Kidney (tissue), 13 donors: ENCODE measurements at regions not wholly inside any gene's neighbourhood (a gene's known extent, or its start where the extent isn't known, plus 50 kb on each side); places are given as distances from the start of the nearest gene placed in this dataset.

ENCODE experiments used
- DNase-seq, 5 donors: peaks; one replicate each; pipeline ENCODE4 v3.0.0-alpha.2; 2013 to 2020
- FAIRE-seq: peaks from 2 replicates; lab custom pipeline; 2012; peaks lifted over from hg19 to GRCh38; lab: Jason Lieb, UNC
- H3K27ac ChIP-seq, 2 donors: one replicate each; pipeline ENCODE4 v1.7.0; 2013; ENCODE audit warnings: low read depth in 2 of 2, low read length in 2 of 2, inconsistent platforms in 1 of 2
- H3K27me3 ChIP-seq: one replicate; pipeline ENCODE4 v1.7.1; 2013; ENCODE audit warnings: low read length, inconsistent platforms; ENCODE audit not compliant: control insufficient read depth, insufficient read depth
- H3K36me3 ChIP-seq, 3 donors: one replicate each; pipeline versions ENCODE4 v1.7.0 to v1.7.1; 2013; ENCODE audit warnings: low read length in 3 of 3, control low read depth in 1 of 3, inconsistent platforms in 1 of 3; ENCODE audit not compliant: insufficient read depth in 3 of 3, control insufficient read depth in 2 of 3
- H3K4me1 ChIP-seq, 3 donors: one replicate each; pipeline versions ENCODE4 v1.7.0 to v1.7.1; 2013; ENCODE audit warnings: low read length in 3 of 3, inconsistent platforms in 1 of 3, low read depth in 1 of 3; ENCODE audit not compliant: control insufficient read depth in 2 of 3, insufficient read depth in 2 of 3
- H3K4me3 ChIP-seq, 3 donors: one replicate each; pipeline versions ENCODE4 v1.7.0 to v1.8.1; 2013; ENCODE audit warnings: low read length in 3 of 3, control low read depth in 1 of 3, inconsistent platforms in 1 of 3
- H3K9ac ChIP-seq, 3 donors: one replicate each; pipeline versions ENCODE4 v1.7.0 to v1.7.1; 2013; ENCODE audit warnings: low read length in 3 of 3, control low read depth in 1 of 3, inconsistent platforms in 1 of 3
- H3K9me3 ChIP-seq, 3 donors: one replicate each; pipeline versions ENCODE4 v1.7.0 to v1.7.1; 2013; ENCODE audit warnings: low read length in 3 of 3, control low read depth in 1 of 3, inconsistent platforms in 1 of 3; ENCODE audit not compliant: control insufficient read depth in 2 of 3, insufficient read depth in 1 of 3
- intact Hi-C: fragments of 100-400 bp; cut with DNase I; formaldehyde crosslinking; loops from one replicate; pipeline ENCODE4 v1.11.1; 2022
- TF ChIP-seq, protein P1 (sequence below): IDR thresholded peaks from 3 replicates; pipeline ENCODE4 v1.5.1; 2012; ENCODE audit warnings: mild to moderate bottlenecking, moderate library complexity, borderline replicate concordance; ENCODE audit not compliant: insufficient read depth; ENCODE audit errors: extremely low read depth
- donor health status: control.
- donor health status: control.
- donor health status: control.
- donor health status: control.
- donor health status: control.
- donor health status: DM: yes; HTN: yes; CAD: no.
- donor health status: Normal renal cell carcinoma (clear cell type).

DNA sequence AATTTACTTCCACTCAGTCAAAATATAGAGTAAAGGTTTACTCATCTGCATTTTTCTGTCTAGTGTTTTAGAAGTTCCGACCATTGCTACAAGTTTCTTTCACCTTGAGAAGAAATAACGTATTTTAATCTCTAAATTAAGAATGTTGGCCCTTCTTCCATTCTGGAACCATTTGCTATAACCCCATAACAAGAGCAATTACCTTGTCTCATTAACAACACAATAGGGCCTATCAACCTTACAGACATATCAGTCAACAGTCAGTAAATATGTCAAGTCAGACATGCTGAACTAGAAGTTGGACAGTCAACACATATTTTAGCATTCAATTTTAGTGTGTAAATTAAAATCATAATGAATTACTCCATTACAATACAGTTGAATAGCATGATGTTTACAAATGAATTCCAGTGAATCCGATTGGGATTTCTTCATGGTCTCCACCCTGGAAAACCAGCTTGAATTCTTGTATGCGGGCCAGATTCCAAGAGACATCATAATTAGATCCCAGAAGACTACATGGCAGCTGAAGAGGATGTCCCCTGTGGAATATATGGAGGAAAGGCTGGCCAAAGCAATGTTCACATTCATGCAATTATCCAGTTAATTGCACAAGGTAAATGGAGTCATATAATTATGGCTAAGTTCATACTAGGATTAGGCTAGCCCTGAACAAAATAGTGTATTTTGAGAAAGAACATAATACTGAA, 196.2 kb upstream of the TARS1 start:
- DNase-seq (no peak), FAIRE-seq (no peak)
- Histone ChIP-seq H3K27ac (no peak overlapping the region), H3K9me3 (no peaks in the 10 kb centered on the region), H3K4me3 (no peak overlapping the region), H3K27me3 (no peaks in the 10 kb centered on the region), H3K36me3 (no peaks in the 10 kb centered on the region), H3K9ac (no peak overlapping the region), H3K4me1 (no peaks in the 10 kb centered on the region)
- intact Hi-C loops: no loop called here
- TF ChIP-seq, protein P1, sequence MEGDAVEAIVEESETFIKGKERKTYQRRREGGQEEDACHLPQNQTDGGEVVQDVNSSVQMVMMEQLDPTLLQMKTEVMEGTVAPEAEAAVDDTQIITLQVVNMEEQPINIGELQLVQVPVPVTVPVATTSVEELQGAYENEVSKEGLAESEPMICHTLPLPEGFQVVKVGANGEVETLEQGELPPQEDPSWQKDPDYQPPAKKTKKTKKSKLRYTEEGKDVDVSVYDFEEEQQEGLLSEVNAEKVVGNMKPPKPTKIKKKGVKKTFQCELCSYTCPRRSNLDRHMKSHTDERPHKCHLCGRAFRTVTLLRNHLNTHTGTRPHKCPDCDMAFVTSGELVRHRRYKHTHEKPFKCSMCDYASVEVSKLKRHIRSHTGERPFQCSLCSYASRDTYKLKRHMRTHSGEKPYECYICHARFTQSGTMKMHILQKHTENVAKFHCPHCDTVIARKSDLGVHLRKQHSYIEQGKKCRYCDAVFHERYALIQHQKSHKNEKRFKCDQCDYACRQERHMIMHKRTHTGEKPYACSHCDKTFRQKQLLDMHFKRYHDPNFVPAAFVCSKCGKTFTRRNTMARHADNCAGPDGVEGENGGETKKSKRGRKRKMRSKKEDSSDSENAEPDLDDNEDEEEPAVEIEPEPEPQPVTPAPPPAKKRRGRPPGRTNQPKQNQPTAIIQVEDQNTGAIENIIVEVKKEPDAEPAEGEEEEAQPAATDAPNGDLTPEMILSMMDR: no peak

DNA sequence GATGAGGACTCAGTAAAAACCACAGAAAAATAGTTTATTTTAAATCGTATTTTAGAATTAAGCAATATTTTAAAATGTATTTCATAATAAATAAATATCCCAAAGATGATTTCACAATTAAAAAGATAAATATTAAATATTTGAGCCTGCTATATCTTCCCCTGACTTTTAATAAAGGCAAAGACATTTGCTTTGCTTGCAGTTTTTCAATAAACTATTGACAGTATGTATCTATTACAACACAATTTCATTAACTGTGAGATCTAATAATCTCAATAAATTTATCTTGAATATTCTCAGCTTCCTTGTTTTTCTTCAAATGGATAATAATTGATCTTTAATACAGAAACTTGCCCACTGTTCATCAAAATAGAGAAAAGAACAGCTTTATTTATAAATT, 186.2 kb upstream of the TARS1 start:
- Histone ChIP-seq H3K9me3 (no peaks in the 10 kb centered on the region), H3K4me3 (no peak overlapping the region), H3K27ac (no peak overlapping the region), H3K4me1 (no peaks in the 10 kb centered on the region), H3K9ac (no peak overlapping the region), H3K36me3 (no peaks in the 10 kb centered on the region), H3K27me3 (no peaks in the 10 kb centered on the region)
- no peak for FAIRE-seq
- DNase-seq: no peak
- TF ChIP-seq, protein P1: no peak
- intact Hi-C loops: no loop called here

DNA sequence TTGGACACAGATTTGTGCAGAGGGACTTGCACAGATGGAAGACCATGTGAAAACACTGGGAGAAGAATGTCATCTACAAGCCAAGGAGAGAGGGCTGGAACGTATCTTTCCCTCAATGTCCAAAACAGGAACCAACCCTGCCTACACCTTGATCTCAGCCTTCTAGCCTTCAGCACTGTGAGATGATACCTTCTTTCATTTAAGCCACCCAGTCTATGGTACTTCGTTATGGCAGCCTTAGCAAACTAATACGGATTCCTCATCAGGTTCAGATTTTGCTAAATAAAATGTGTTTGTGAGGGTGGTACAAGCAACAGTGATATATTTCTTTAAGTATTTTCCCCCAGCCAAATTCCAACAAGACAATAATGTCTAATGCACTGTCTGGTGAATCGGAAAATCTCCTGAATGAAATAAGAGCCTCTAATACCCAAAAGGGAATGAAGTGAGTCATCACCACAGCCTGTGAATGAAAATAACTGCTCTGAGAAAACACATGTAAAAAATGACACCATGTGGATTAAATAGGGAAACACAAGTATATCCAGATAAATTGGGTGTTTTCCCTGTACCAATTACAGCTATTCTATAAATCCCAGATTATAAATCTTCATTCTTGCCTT, 182.8 kb upstream of the TARS1 start:
- Histone ChIP-seq H3K4me3 (no peak overlapping the region), H3K36me3 (no peaks in the 10 kb centered on the region), H3K27me3 (no peaks in the 10 kb centered on the region), H3K27ac (no peak overlapping the region), H3K4me1 (no peaks in the 10 kb centered on the region), H3K9me3 (no peaks in the 10 kb centered on the region), H3K9ac (no peak overlapping the region)
- intact Hi-C loops: no loop called here
- DNase-seq: peak in 1 of 5 donors; percentile 35
- TF ChIP-seq, protein P1: no peak
- no peak for FAIRE-seq
